ENCODE measurements at regions not wholly inside any gene's neighbourhood (a gene's known extent, or its start where the extent isn't known, plus 50 kb on each side); places are given as distances from the start of the nearest gene placed in this dataset.
"Not testable (repeated sequence)": the region's sequence is repeated elsewhere in the genome, so short reads cannot be mapped to it uniquely, and the experiment has no call there.

DNA sequence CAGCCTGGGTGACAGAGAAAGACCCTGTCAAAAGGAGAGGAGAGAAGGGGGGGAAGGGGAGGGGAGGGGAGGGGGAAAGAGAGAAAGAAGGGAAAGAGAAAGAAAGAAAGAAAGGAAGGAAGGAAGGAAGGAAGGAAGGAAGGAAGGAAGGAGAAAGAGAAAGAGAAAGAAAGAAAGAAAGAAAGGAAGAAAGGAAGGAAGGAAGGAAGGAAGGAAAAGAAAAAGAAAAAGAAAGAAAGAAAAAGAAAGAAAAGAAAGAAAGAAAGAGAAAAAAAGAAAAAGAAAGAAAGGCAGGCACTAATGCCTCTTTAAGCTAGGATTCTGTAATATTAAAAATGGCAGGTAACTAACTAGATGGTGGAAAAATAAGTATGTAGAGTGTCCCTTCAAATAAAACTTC is 59.8 kb upstream of the ABLIM1 start:
- not testable (repeated sequence) for H3K9me3 ChIP-seq (ENCODE audit: control insufficient read depth in 2 of 2, insufficient read depth in 1 of 2, low read length in 1 of 2); H3K27me3 ChIP-seq (ENCODE audit: control insufficient read depth in 2 of 2, insufficient read depth in 1 of 2, low read length in 1 of 2); H3K27ac ChIP-seq (ENCODE audit: low read depth in 1 of 2, low read length in 1 of 2); H3K36me3 ChIP-seq (ENCODE audit: control insufficient read depth in 2 of 2, insufficient read depth in 2 of 2, low read length in 1 of 2); H3K4me3 ChIP-seq (ENCODE audit: low read length in 2 of 2); H3K4me1 ChIP-seq (ENCODE audit: control insufficient read depth in 2 of 2, insufficient read depth in 2 of 2, low read length in 2 of 2); DNase-seq (ENCODE audit: low read depth in 6 of 9, low spot score in 9 of 9)

- H3K4me3 ChIP-seq (ENCODE audit: low read length in 2 of 2): no peak overlapping the region
- no peak overlapping the region for H3K27ac ChIP-seq (ENCODE audit: low read depth in 1 of 2, low read length in 1 of 2)
- WGBS: 94% methylated on average over 3 of the region's 3 CpGs
- no peak for DNase-seq (ENCODE audit: low read depth in 6 of 9, low spot score in 9 of 9)
- no peaks in the 10 kb centered on the region for H3K36me3 ChIP-seq (ENCODE audit: control insufficient read depth in 2 of 2, insufficient read depth in 2 of 2, low read length in 1 of 2)
- H3K9me3 ChIP-seq (ENCODE audit: control insufficient read depth in 2 of 2, insufficient read depth in 1 of 2, low read length in 1 of 2): no peaks in the 10 kb centered on the region
- no peaks in the 10 kb centered on the region for H3K4me1 ChIP-seq (ENCODE audit: control insufficient read depth in 2 of 2, insufficient read depth in 2 of 2, low read length in 2 of 2)
- H3K27me3 ChIP-seq (ENCODE audit: control insufficient read depth in 2 of 2, insufficient read depth in 1 of 2, low read length in 1 of 2): no peaks in the 10 kb centered on the region
These were observed 60.3 kb upstream of the ABLIM1 start for GRCh38 chr10:114718374-114718773.

GRCh38 chr10:114719311-114719710 is 61.2 kb upstream of the ABLIM1 start:
- Histone ChIP-seq H3K4me3 (ENCODE audit: low read length in 2 of 2) (no peak overlapping the region), H3K4me1 (ENCODE audit: control insufficient read depth in 2 of 2, insufficient read depth in 2 of 2, low read length in 2 of 2) (no peaks in the 10 kb centered on the region), H3K36me3 (ENCODE audit: control insufficient read depth in 2 of 2, insufficient read depth in 2 of 2, low read length in 1 of 2) (no peaks in the 10 kb centered on the region), H3K27ac (ENCODE audit: low read depth in 1 of 2, low read length in 1 of 2) (no peak overlapping the region), H3K9me3 (ENCODE audit: control insufficient read depth in 2 of 2, insufficient read depth in 1 of 2, low read length in 1 of 2) (no peaks in the 10 kb centered on the region), H3K27me3 (ENCODE audit: control insufficient read depth in 2 of 2, insufficient read depth in 1 of 2, low read length in 1 of 2) (no peaks in the 10 kb centered on the region)
- WGBS: 94% methylated on average over 3 of the region's 3 CpGs
- no peak for DNase-seq (ENCODE audit: low read depth in 6 of 9, low spot score in 9 of 9)

DNA sequence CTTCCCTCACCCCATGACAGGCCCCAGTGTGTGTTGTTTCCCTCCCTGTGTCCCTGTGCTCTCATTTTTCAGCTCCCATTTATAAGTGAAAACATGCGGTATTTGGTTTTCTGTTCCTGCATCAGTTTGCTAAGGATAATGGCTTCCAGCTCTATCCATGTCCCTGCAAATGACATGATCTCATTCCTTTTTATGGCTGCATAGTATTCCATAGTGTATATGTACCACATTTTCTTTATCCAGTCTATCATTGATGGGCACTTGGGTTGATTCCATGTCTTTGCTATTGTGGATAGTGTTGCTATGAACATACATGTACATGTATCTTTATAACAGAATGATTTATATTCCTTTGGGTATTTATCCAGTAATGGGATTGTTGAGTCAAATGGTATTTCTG is 61.9 kb upstream of the ABLIM1 start:
- DNase-seq (ENCODE audit: low read depth in 6 of 9, low spot score in 9 of 9); H3K9me3 ChIP-seq (ENCODE audit: control insufficient read depth in 2 of 2, insufficient read depth in 1 of 2, low read length in 1 of 2); H3K4me3 ChIP-seq (ENCODE audit: low read length in 2 of 2); H3K27me3 ChIP-seq (ENCODE audit: control insufficient read depth in 2 of 2, insufficient read depth in 1 of 2, low read length in 1 of 2); H3K4me1 ChIP-seq (ENCODE audit: control insufficient read depth in 2 of 2, insufficient read depth in 2 of 2, low read length in 2 of 2); H3K36me3 ChIP-seq (ENCODE audit: control insufficient read depth in 2 of 2, insufficient read depth in 2 of 2, low read length in 1 of 2); H3K27ac ChIP-seq (ENCODE audit: low read depth in 1 of 2, low read length in 1 of 2): not testable (repeated sequence)
- 98% methylated on average over 1 of the region's 1 CpG for WGBS

DNA sequence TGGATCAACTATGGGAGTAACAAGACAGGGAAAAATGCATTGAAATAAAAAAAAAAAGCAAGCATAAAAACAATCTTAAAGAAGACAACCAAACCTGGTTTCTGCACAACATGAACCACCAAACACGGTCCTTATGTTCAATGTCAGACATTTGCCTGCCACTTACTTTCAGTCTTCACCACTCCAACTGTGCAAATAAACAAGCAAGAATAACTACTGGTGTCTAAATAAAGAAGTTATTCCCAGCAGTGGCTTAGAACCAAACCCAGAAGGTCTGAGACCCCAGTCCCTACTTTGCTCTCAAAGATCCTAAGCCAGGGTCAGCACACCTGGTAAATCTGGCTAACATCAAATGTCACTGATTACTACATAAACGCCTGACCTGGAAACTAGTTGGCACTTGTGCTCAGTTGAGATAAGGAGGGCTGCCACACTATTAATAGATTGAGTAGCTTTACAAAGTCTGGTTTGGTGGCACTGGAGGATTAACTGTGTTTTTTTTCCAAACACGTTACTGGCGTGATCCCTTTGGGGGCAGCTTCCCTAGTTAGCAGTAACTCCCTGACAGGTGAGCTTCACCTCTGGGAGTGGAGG is 62.7 kb upstream of the ABLIM1 start:
- Histone ChIP-seq H3K27ac (ENCODE audit: low read depth in 1 of 2, low read length in 1 of 2) (no peak overlapping the region), H3K27me3 (ENCODE audit: control insufficient read depth in 2 of 2, insufficient read depth in 1 of 2, low read length in 1 of 2) (no peaks in the 10 kb centered on the region), H3K4me3 (ENCODE audit: low read length in 2 of 2) (no peak overlapping the region), H3K9me3 (ENCODE audit: control insufficient read depth in 2 of 2, insufficient read depth in 1 of 2, low read length in 1 of 2) (no peaks in the 10 kb centered on the region), H3K4me1 (ENCODE audit: control insufficient read depth in 2 of 2, insufficient read depth in 2 of 2, low read length in 2 of 2) (no peaks in the 10 kb centered on the region), H3K36me3 (ENCODE audit: control insufficient read depth in 2 of 2, insufficient read depth in 2 of 2, low read length in 1 of 2) (no peaks in the 10 kb centered on the region)
- no peak for DNase-seq (ENCODE audit: low read depth in 6 of 9, low spot score in 9 of 9)
- 88% methylated on average over 4 of the region's 4 CpGs for WGBS

GRCh38 chr10:114722136-114722535 is 64.1 kb upstream of the ABLIM1 start:
- not testable (repeated sequence) for H3K27ac ChIP-seq (ENCODE audit: low read depth in 1 of 2, low read length in 1 of 2); H3K27me3 ChIP-seq (ENCODE audit: control insufficient read depth in 2 of 2, insufficient read depth in 1 of 2, low read length in 1 of 2); H3K4me3 ChIP-seq (ENCODE audit: low read length in 2 of 2); H3K36me3 ChIP-seq (ENCODE audit: control insufficient read depth in 2 of 2, insufficient read depth in 2 of 2, low read length in 1 of 2); DNase-seq (ENCODE audit: low read depth in 6 of 9, low spot score in 9 of 9); H3K4me1 ChIP-seq (ENCODE audit: control insufficient read depth in 2 of 2, insufficient read depth in 2 of 2, low read length in 2 of 2); H3K9me3 ChIP-seq (ENCODE audit: control insufficient read depth in 2 of 2, insufficient read depth in 1 of 2, low read length in 1 of 2)
- WGBS: 80% methylated on average over 3 of the region's 3 CpGs

DNA sequence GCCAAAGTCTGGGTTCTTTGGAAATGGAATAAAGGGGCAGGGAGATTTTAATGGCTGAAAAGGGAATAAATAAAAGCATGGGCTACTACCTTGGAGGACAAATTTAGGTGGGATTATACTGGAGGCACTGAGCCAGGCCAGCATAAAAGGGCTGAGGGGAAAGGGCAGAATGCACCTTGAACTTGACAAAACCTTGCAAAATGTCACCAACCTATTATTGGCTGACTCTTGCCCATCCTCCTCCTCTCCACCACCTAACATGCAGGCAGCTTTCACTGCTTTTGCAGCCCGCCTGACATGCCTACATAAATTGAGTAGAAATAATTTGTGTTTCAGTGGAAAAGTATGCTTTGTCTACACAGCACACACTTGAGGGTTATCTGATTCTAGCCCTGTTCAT is 65.3 kb upstream of the ABLIM1 start:
- no peak overlapping the region for H3K27ac ChIP-seq (ENCODE audit: low read depth in 1 of 2, low read length in 1 of 2)
- no peaks in the 10 kb centered on the region for H3K36me3 ChIP-seq (ENCODE audit: control insufficient read depth in 2 of 2, insufficient read depth in 2 of 2, low read length in 1 of 2)
- H3K27me3 ChIP-seq (ENCODE audit: control insufficient read depth in 2 of 2, insufficient read depth in 1 of 2, low read length in 1 of 2): no peaks in the 10 kb centered on the region
- H3K4me1 ChIP-seq (ENCODE audit: control insufficient read depth in 2 of 2, insufficient read depth in 2 of 2, low read length in 2 of 2): no peaks in the 10 kb centered on the region
- DNase-seq (ENCODE audit: low read depth in 6 of 9, low spot score in 9 of 9): no peak
- H3K9me3 ChIP-seq (ENCODE audit: control insufficient read depth in 2 of 2, insufficient read depth in 1 of 2, low read length in 1 of 2): no peaks in the 10 kb centered on the region
- WGBS: 96% methylated on average over 1 of the region's 1 CpG
- no peak overlapping the region for H3K4me3 ChIP-seq (ENCODE audit: low read length in 2 of 2)

GRCh38 chr10:114723991-114724715 is 66.1 kb upstream of the ABLIM1 start:
- no peaks in the 10 kb centered on the region for H3K36me3 ChIP-seq (ENCODE audit: control insufficient read depth in 2 of 2, insufficient read depth in 2 of 2, low read length in 1 of 2)
- 97% methylated on average over 3 of the region's 3 CpGs for WGBS
- no peaks in the 10 kb centered on the region for H3K9me3 ChIP-seq (ENCODE audit: control insufficient read depth in 2 of 2, insufficient read depth in 1 of 2, low read length in 1 of 2)
- no peak overlapping the region for H3K27ac ChIP-seq (ENCODE audit: low read depth in 1 of 2, low read length in 1 of 2)
- H3K4me3 ChIP-seq (ENCODE audit: low read length in 2 of 2): no peak overlapping the region
- H3K4me1 ChIP-seq (ENCODE audit: control insufficient read depth in 2 of 2, insufficient read depth in 2 of 2, low read length in 2 of 2): no peaks in the 10 kb centered on the region
- no peaks in the 10 kb centered on the region for H3K27me3 ChIP-seq (ENCODE audit: control insufficient read depth in 2 of 2, insufficient read depth in 1 of 2, low read length in 1 of 2)
- no peak for DNase-seq (ENCODE audit: low read depth in 6 of 9, low spot score in 9 of 9)

GRCh38 chr10:114724716-114725106 is 66.6 kb upstream of the ABLIM1 start:
- H3K4me3 ChIP-seq (ENCODE audit: low read length in 2 of 2): no peak overlapping the region
- H3K27me3 ChIP-seq (ENCODE audit: control insufficient read depth in 2 of 2, insufficient read depth in 1 of 2, low read length in 1 of 2): no peaks in the 10 kb centered on the region
- no peak for DNase-seq (ENCODE audit: low read depth in 6 of 9, low spot score in 9 of 9)
- H3K27ac ChIP-seq (ENCODE audit: low read depth in 1 of 2, low read length in 1 of 2): no peak overlapping the region
- no peaks in the 10 kb centered on the region for H3K9me3 ChIP-seq (ENCODE audit: control insufficient read depth in 2 of 2, insufficient read depth in 1 of 2, low read length in 1 of 2)
- H3K36me3 ChIP-seq (ENCODE audit: control insufficient read depth in 2 of 2, insufficient read depth in 2 of 2, low read length in 1 of 2): no peaks in the 10 kb centered on the region
- 97% methylated on average over 3 of the region's 3 CpGs for WGBS
- no peaks in the 10 kb centered on the region for H3K4me1 ChIP-seq (ENCODE audit: control insufficient read depth in 2 of 2, insufficient read depth in 2 of 2, low read length in 2 of 2)

All from thymus (tissue), 11 donors.